GM23248 (cell line): ENCODE measurements at regions not wholly inside any gene's neighbourhood (a gene's known extent, or its start where the extent isn't known, plus 50 kb on each side); places are given as distances from the start of the nearest gene placed in this dataset.

Source experiments
- EZH2 ChIP-seq: fragments of 200-600 bp; sonication (generic); IDR thresholded peaks from 2 replicates; pipeline ENCODE4 v1.6.1; 2018; ENCODE audit warnings: antibody characterized with exemption, mild to moderate bottlenecking; ENCODE audit not compliant: insufficient read depth, poor library complexity, severe bottlenecking
- EZH2phosphoT487 ChIP-seq: fragments of 200-600 bp; sonication (generic); IDR thresholded peaks from 2 replicates; pipeline ENCODE4 v1.6.1; 2018; ENCODE audit warnings: antibody characterized with exemption, moderate library complexity, mild to moderate bottlenecking, low read depth; ENCODE audit not compliant: insufficient read depth

GRCh38 chr16:86388976-86389375 lies 121.4 kb upstream of the FOXF1 start:
- TF ChIP-seq EZH2 (no peak), EZH2phosphoT487 (no peak)
